ENCODE measurements at regions not wholly inside any gene's neighbourhood (a gene's known extent, or its start where the extent isn't known, plus 50 kb on each side); places are given as distances from the start of the nearest gene placed in this dataset.

- Histone ChIP-seq H3K4me2 (no peak overlapping the region), H3K4me3 (no peak overlapping the region), H3K9me3 (ENCODE audit: insufficient read depth, low read depth) (no peaks in the 10 kb centered on the region), H4K20me1 (ENCODE audit: insufficient read depth) (no peaks in the 10 kb centered on the region), H3K27me3 (ENCODE audit: insufficient read depth, low read depth) (no peaks in the 10 kb centered on the region), H2AFZ (no peak overlapping the region), H3K79me2 (ENCODE audit: low read depth) (no peaks in the 10 kb centered on the region), H3K9me2 (ENCODE audit: insufficient read depth) (no peaks in the 10 kb centered on the region), H3K27ac (no peak overlapping the region), H3K4me1 (replicated peaks; ENCODE audit: insufficient read depth) (peaks cover 16% of the 10 kb centered on the region), H3K36me3 (ENCODE audit: low read depth) (no peaks in the 10 kb centered on the region), H3F3A (ENCODE audit: insufficient read depth, low read depth) (peaks cover 5% of the 10 kb centered on the region; the same call in 1 of the 2 replicates)
- intact Hi-C loops (cut with micrococcal nuclease; ENCODE audit: unreplicated experiment), result no loop called here
- POLR2A ChIA-PET (ENCODE audit: unreplicated experiment), result no interaction called here
- CTCF ChIA-PET, result no interaction called here
- DNase-seq, result no peak
- no TSS peak for BruUV-seq (replicated peaks)
- TF ChIP-seq CTCF (conservative IDR thresholded peaks at IDR 0.05) (no peak), EZH2 (IDR thresholded peaks at IDR 0.05; ENCODE audit: low read depth) (no peak)
Measured at GRCh38 chr6:154611847-154612246, 101.4 kb upstream of the CNKSR3 start.

GRCh38 chr6:154613137-154613676, 102.7 kb upstream of the CNKSR3 start:
- H4K20me1 ChIP-seq (ENCODE audit: insufficient read depth), result no peaks in the 10 kb centered on the region
- no peaks in the 10 kb centered on the region for H3K9me2 ChIP-seq (ENCODE audit: insufficient read depth)
- no peaks in the 10 kb centered on the region for H3K27me3 ChIP-seq (ENCODE audit: insufficient read depth, low read depth)
- no peak overlapping the region for H3K27ac ChIP-seq
- H3K4me2 ChIP-seq, result 0 out of 2 replicates have a peak overlapping the region, but pooled peaks have one; percentile 9
- TF ChIP-seq EZH2 (IDR thresholded peaks at IDR 0.05; ENCODE audit: low read depth), result no peak
- TF ChIP-seq CTCF (conservative IDR thresholded peaks at IDR 0.05), result no peak
- peaks cover 5% of the 10 kb centered on the region; the same call in 1 of the 2 replicates for H3F3A ChIP-seq (ENCODE audit: insufficient read depth, low read depth)
- peaks cover 16% of the 10 kb centered on the region for H3K4me1 ChIP-seq (replicated peaks; ENCODE audit: insufficient read depth)
- H3K36me3 ChIP-seq (ENCODE audit: low read depth), result no peaks in the 10 kb centered on the region
- no TSS peak for BruUV-seq (replicated peaks)
- ChIA-PET POLR2A (ENCODE audit: unreplicated experiment) (no interaction called here), CTCF (interaction anchor here (0.6 kb wide), 1 partner anchor 214 kb away, joined by 3 read pairs; no protein-coding TSS in a partner anchor)
- H3K9me3 ChIP-seq (ENCODE audit: insufficient read depth, low read depth), result no peaks in the 10 kb centered on the region
- H2AFZ ChIP-seq, result no peak overlapping the region
- peak; percentile 7 to 86 for DNase-seq
- intact Hi-C loops (cut with micrococcal nuclease; ENCODE audit: unreplicated experiment), result no loop called here
- no peak overlapping the region for H3K4me3 ChIP-seq
- no peaks in the 10 kb centered on the region for H3K79me2 ChIP-seq (ENCODE audit: low read depth)

GRCh38 chr6:154614101-154614500, 103.6 kb upstream of the CNKSR3 start:
- TF ChIP-seq CTCF (conservative IDR thresholded peaks at IDR 0.05) (no peak), EZH2 (IDR thresholded peaks at IDR 0.05; ENCODE audit: low read depth) (no peak)
- no peaks in the 10 kb centered on the region for H3K79me2 ChIP-seq (ENCODE audit: low read depth)
- DNase-seq, result no peak
- POLR2A ChIA-PET (ENCODE audit: unreplicated experiment), result no interaction called here
- H3K27ac ChIP-seq, result no peak overlapping the region
- H3K36me3 ChIP-seq (ENCODE audit: low read depth), result no peaks in the 10 kb centered on the region
- H4K20me1 ChIP-seq (ENCODE audit: insufficient read depth), result no peaks in the 10 kb centered on the region
- H3F3A ChIP-seq (ENCODE audit: insufficient read depth, low read depth), result peaks cover 5% of the 10 kb centered on the region; the same call in 1 of the 2 replicates
- BruUV-seq (replicated peaks), result no TSS peak
- no peak overlapping the region for H2AFZ ChIP-seq
- no peak overlapping the region for H3K4me3 ChIP-seq
- H3K4me2 ChIP-seq, result no peak overlapping the region
- no peaks in the 10 kb centered on the region for H3K9me3 ChIP-seq (ENCODE audit: insufficient read depth, low read depth)
- intact Hi-C loops (cut with micrococcal nuclease; ENCODE audit: unreplicated experiment), result no loop called here
- no peaks in the 10 kb centered on the region for H3K9me2 ChIP-seq (ENCODE audit: insufficient read depth)
- H3K4me1 ChIP-seq (replicated peaks; ENCODE audit: insufficient read depth), result peaks cover 16% of the 10 kb centered on the region
- no peaks in the 10 kb centered on the region for H3K27me3 ChIP-seq (ENCODE audit: insufficient read depth, low read depth)
- CTCF ChIA-PET, result no interaction called here
